NCI-H2171 treated with DMSO at 0.1 percent for 48 hours (cell line): ENCODE measurements at regions not wholly inside any gene's neighbourhood (a gene's known extent, or its start where the extent isn't known, plus 50 kb on each side); places are given as distances from the start of the nearest gene placed in this dataset.
"Not testable (repeated sequence)": the region's sequence is repeated elsewhere in the genome, so short reads cannot be mapped to it uniquely, and the experiment has no call there.

Experiments used
- DNase-seq: peaks from one replicate; lab custom pipeline; 2025; lab: John Stamatoyannopoulos, UW

DNA sequence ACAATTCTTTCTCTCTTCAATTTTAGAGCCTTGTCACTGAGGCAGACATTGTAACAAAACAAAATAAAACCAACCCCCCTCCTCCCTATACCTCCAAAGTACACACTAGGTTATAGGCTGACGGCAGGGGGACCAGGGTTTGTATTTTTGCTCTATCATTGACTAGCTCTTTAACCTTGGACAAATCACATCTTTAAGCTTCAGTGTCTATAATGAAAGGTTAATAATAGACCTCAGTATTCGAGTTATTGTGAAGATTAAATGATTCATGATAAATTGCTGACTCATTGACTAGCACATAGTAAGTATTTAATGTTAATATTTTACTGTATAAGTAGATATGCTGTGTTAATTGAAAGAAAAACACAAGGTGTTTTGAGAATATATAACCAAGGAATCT lies 1267.6 kb upstream of the ADGRL2 start:
- DNase-seq, result no peak

GRCh38 chr1:80531182-80531581 lies 1269.6 kb upstream of the ADGRL2 start:
- no peak for DNase-seq

- DNase-seq, result no peak
Measured at GRCh38 chr1:80529546-80529945, 1271.2 kb upstream of the ADGRL2 start.

DNA sequence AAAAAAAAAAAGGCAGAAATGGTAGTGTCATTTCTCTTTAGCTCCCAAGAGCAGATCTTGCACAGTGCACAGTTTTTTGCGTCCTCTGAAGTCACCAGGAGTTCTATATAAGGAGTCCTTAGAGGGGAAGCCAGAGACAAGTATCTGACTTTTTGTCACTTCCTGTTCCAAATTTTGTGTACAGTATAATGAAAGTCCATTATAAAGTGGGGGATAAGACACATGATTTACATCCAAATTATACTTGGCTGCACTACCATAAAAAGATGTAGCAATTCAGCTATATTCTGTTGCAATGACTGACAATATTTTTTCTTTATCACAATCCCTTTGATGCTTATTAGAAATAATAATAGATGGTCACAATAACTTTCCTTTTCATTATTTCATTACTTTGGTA lies 1276.9 kb upstream of the ADGRL2 start:
- DNase-seq, result no peak

DNA sequence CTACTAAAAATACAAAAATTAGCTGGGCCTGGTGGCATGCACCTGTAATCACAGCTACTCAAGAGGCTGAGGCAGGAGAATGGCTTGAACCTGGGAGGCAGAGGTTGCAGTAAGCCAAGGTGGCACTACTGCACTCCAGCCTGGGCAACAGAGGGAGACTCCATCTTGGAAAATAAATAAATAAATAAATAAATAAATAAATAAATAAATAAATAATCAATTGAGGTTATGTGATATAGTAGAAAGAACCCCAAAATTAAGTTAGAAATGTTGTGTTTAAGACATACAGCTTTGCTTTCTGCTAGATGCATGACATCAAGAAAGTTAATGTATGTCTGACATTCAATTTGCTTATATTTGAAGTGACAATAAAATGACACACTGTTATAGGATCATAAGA lies 1277.7 kb upstream of the ADGRL2 start:
- DNase-seq, result not testable (repeated sequence)

DNA sequence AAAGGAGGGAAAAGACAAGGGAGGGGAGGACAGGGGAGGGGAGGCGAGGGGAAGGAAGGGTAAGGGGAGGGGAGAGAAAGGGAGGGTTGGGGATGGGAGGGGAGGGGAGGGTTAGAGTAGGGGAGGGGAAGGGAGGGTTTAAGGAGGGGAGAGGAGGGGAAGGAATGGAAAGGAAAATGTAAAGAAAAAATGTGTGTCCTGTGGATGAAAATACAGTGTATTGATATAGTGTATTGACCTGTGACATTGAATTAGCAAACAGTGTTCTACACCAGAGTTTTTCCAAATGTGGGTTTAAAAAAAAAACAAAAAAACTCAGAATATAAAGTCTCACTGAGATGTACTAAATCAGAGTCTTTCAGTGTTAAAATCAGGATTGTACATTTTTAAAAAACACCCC lies 1279.8 kb upstream of the ADGRL2 start:
- DNase-seq, result no peak

DNA sequence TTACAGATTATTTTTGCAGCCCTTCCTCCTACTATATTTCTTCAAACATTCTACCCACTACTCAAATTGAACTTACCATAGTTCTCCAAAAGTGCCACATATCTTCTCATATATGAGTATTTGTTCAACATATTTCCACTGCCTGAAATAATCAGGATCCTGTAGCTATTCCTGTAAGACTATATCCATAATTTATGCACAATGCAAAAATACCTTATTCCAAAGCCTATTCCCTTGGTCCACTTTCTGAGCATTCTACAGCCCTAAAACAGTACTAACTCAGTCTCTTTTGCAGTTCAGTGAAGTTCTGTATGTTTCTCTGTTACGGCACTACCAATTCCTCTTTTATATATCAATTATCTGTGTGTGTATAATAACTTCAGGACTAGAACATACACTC lies 1283.7 kb upstream of the ADGRL2 start:
- no peak for DNase-seq

GRCh38 chr1:80509965-80510522 lies 1290.7 kb upstream of the ADGRL2 start:
- DNase-seq, result no peak

GRCh38 chr1:80506216-80506615 lies 1294.5 kb upstream of the ADGRL2 start:
- DNase-seq, result no peak

- no peak for DNase-seq
Measured at GRCh38 chr1:80498673-80499072, 1302.1 kb upstream of the ADGRL2 start.

GRCh38 chr1:80495806-80496205 lies 1304.9 kb upstream of the ADGRL2 start:
- no peak for DNase-seq

DNA sequence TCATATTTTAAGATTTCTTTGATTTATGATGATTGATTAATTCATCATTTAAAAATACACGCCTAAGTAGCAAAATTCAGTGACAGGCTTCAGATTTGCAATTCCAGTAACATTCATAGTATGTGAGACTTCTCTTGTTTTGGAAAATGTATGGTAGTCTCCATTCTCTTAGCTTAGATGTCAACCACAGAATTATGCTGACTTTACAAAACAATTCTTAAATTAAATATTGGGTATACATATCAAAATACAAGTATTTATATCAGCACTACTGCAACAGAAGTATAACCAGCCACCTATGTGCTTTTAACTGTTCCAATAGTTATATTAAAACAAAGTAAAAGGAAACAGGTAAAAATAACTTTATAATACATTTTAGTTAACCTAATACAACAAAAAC lies 1328.6 kb upstream of the ADGRL2 start:
- no peak for DNase-seq

DNA sequence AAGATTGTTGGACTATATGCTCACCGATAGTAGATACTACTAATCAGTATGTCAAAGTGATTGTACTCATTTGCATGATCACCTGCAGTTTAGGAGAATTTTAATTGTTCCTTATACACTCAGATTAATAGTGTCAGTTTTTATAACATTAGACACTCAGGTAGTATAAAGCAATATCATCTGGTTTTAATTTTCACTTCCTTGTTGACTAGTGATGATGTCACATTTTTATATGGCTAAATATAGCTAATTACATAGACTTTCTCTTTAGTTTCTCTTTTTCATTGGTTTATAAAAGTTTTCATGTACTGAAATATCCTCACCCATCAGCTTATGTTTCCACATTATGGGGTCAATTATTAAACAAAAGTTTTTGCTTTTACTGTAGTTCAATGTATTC lies 1332.4 kb upstream of the ADGRL2 start:
- DNase-seq, result no peak

DNA sequence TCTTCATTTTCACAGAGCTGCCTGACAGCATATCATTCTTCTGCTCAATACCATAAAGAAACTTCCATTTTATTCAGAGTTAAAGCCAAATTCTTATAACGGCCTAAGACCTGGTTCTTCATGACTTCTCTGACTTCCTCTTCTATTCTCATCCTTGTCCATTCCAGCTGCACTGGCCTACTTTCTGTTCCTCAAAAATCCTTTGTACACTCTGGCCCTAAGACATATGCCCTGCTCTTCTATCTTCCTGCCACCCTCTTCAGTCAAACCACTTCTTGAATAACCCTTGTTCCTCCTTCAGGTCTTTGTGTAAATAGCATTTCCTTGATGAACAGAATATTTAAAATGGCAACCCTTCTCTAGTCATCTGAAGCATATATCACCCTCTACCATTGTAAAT lies 1338.7 kb upstream of the ADGRL2 start:
- DNase-seq, result no peak

GRCh38 chr1:80457409-80457808 lies 1343.3 kb upstream of the ADGRL2 start:
- DNase-seq, result no peak

- DNase-seq, result no peak
Measured at GRCh38 chr1:80453775-80454174, 1347.0 kb upstream of the ADGRL2 start.

- DNase-seq, result no peak
Measured at GRCh38 chr1:80450711-80451110, 1350.0 kb upstream of the ADGRL2 start.

DNA sequence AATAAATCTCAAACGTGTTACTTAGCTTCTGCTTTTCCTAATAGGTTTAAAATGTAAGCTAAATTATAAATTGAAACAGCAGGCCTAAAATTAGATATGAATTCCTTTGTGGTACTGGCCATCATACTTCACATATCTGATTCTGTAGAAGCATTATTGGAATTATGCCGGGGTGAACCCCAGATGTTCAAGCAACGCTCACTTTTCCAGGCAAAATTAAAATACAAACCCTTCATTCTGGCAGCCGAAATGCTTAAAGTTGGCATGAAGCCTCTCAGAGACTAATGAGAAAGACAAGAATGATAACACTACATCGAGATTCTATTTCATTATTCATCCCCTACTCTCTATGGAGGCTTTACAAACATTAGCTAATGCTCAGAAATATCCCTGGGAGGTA lies 1352.7 kb upstream of the ADGRL2 start:
- no peak for DNase-seq

DNA sequence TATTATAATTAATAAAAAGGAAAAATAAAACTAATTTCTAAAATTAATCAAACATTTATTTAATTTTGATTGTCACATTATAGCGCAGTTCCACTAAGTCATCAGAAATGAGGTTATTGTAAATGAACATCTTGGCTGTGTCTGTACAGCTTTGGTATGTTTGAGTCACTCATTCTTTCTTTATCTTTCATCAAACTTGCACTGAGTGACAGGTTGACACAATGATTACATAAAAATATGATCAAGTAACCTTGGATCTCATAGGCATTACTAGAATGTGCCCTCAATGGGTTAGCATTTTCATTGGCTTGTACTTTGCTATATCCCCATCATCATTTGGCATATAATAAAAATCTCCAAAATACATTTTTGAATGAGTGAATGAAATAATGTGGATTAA lies 1353.2 kb upstream of the ADGRL2 start:
- no peak for DNase-seq

DNA sequence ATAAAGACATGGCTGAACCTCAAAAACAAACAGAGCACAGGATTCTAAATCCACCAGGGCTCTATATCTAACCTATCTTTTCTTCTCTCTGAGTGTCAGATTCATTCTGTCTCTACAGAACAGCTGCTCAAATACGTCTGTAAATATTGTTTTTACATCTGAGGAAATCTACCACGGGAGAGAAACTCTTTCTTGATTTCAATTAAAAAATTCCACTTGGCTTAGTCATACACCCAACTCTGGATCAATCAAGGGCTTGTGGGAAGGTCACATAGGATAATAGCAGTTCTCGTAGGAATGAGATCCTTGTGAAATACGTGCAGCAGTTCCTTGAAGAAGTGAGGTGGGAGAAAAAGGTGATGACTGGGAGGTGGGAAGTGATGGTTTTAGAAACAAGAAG lies 1355.7 kb upstream of the ADGRL2 start:
- DNase-seq, result no peak

DNA sequence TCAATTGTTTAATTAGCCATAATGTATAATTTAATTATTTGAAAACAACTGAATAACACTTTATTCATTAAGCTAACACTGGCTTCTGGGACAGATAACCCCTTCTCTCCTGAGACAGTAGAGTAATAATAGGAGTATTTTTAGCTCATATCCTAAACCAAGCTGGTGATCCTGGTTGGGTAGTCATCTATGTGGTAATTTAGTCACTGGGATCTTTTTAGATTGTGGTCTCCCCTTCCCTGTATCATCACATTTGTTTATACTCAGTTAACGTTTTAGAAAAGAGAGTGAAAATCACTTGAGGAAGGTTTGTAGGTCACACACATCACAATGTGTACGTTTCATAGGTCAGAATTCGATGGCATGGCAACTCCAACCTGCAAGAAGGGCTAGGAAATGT lies 1356.6 kb upstream of the ADGRL2 start:
- no peak for DNase-seq

GRCh38 chr1:80441664-80442063 lies 1359.1 kb upstream of the ADGRL2 start:
- no peak for DNase-seq

DNA sequence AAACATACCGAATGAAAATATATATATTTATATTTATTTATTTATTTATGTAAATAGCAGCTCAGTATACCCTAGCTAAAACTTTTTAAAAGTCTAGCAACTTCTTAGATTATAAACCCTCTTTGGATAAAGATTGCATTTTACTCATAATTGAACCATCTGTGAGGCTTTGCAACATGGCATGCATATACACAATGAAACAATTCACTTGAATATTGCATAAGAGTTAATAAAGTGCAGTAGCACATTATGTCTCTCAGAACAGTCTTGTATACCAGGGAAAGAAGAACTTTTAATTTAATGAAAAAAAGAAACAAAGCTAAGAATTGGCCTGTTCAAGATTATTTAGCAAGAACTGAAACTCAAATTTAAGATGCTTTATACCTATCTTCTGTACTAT lies 1363.9 kb upstream of the ADGRL2 start:
- no peak for DNase-seq

GRCh38 chr1:80427881-80428280 lies 1372.9 kb upstream of the ADGRL2 start:
- no peak for DNase-seq

DNA sequence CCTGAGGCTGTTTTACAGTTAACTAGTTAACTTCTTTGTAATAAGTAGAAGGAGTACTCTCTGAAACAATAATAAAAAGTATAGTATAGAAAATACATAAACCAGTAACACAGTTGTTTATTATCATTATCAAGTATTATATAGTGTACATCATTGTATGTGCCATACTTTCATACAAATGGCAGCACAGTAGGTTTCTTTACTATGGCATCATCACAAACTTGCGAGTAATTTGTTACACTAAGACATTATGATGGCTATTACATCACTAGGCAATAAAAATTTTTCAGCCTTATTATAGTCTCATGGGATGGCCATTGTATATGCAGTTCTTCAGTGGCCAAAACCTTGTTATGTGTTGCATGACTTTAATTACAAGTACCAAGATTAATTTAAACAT lies 1376.5 kb upstream of the ADGRL2 start:
- no peak for DNase-seq
